HG03196 (cell line): ENCODE measurements at regions not wholly inside any gene's neighbourhood (a gene's known extent, or its start where the extent isn't known, plus 50 kb on each side); places are given as distances from the start of the nearest gene placed in this dataset.

Experiments
- ATAC-seq: cut with Tn5 transposase; IDR thresholded peaks from one replicate; pipeline ENCODE4 v1.9.1; 2021; ENCODE audit not compliant: unreplicated experiment

GRCh38 chr6:147063469-147064031, 140.7 kb upstream of the STXBP5 start:
- ATAC-seq: no peak

- ATAC-seq: no peak
Observed at GRCh38 chr6:147065786-147066185, 138.4 kb upstream of the STXBP5 start.

GRCh38 chr6:147067184-147067583, 137.0 kb upstream of the STXBP5 start:
- no peak for ATAC-seq

GRCh38 chr6:147071776-147072175, 132.4 kb upstream of the STXBP5 start:
- no peak for ATAC-seq

GRCh38 chr6:147075381-147075780, 128.8 kb upstream of the STXBP5 start:
- ATAC-seq: no peak

GRCh38 chr6:147077251-147077650, 127.0 kb upstream of the STXBP5 start:
- no peak for ATAC-seq

GRCh38 chr6:147078106-147078505, 126.1 kb upstream of the STXBP5 start:
- no peak for ATAC-seq

GRCh38 chr6:147078602-147079001, 125.6 kb upstream of the STXBP5 start:
- ATAC-seq: no peak

GRCh38 chr6:147080225-147080624, 124.0 kb upstream of the STXBP5 start:
- no peak for ATAC-seq

GRCh38 chr6:147081076-147081609, 123.1 kb upstream of the STXBP5 start:
- no peak for ATAC-seq

GRCh38 chr6:147087641-147088040, 116.6 kb upstream of the STXBP5 start:
- ATAC-seq: no peak

- ATAC-seq: no peak
Observed at GRCh38 chr6:147088861-147089260, 115.4 kb upstream of the STXBP5 start.

GRCh38 chr6:147095316-147095715, 108.9 kb upstream of the STXBP5 start:
- no peak for ATAC-seq

- no peak for ATAC-seq
Observed at GRCh38 chr6:147099974-147100373, 104.2 kb upstream of the STXBP5 start.

- ATAC-seq: no peak
Observed at GRCh38 chr6:147103007-147103406, 101.2 kb upstream of the STXBP5 start.

GRCh38 chr6:147103694-147104093, 100.5 kb upstream of the STXBP5 start:
- no peak for ATAC-seq

- no peak for ATAC-seq
Observed at GRCh38 chr6:147105786-147106185, 98.4 kb upstream of the STXBP5 start.

GRCh38 chr6:147106759-147107401, 97.3 kb upstream of the STXBP5 start:
- no peak for ATAC-seq

- ATAC-seq: no peak
Observed at GRCh38 chr6:147108259-147108910, 95.8 kb upstream of the STXBP5 start.

GRCh38 chr6:147109707-147110106, 94.5 kb upstream of the STXBP5 start:
- no peak for ATAC-seq

- ATAC-seq: no peak
Observed at GRCh38 chr6:147116056-147116455, 88.2 kb upstream of the STXBP5 start.

GRCh38 chr6:147117011-147117410, 87.2 kb upstream of the STXBP5 start:
- no peak for ATAC-seq
